ENCODE measurements at regions not wholly inside any gene's neighbourhood (a gene's known extent, or its start where the extent isn't known, plus 50 kb on each side); places are given as distances from the start of the nearest gene placed in this dataset.

- intact Hi-C loops (cut with DNase I; ENCODE audit: low total_unique reads) = no loop called here
- Histone ChIP-seq H3K27me3 (replicated peaks in 1 of 7) (no peaks in the 10 kb centered on the region), H3K4me3 (no peak overlapping the region), H3K4me1 (no peaks in the 10 kb centered on the region), H3K36me3 (no peaks in the 10 kb centered on the region), H3K27ac (no peak overlapping the region), H3K9me3 (peaks cover 0 to 41% (median 24%) of the 10 kb centered on the region in 8 donors)
- DNase-seq = no peak
- 73 to 87% (median 79%) methylated on average over 5 of the region's 5 CpGs for WGBS, 5 donors
- TF ChIP-seq POLR2A (IDR thresholded peaks at IDR 0.05) (no peak), POLR2AphosphoS5 (IDR thresholded peaks at IDR 0.05) (no peak)
- TF ChIP-seq, protein P1, sequence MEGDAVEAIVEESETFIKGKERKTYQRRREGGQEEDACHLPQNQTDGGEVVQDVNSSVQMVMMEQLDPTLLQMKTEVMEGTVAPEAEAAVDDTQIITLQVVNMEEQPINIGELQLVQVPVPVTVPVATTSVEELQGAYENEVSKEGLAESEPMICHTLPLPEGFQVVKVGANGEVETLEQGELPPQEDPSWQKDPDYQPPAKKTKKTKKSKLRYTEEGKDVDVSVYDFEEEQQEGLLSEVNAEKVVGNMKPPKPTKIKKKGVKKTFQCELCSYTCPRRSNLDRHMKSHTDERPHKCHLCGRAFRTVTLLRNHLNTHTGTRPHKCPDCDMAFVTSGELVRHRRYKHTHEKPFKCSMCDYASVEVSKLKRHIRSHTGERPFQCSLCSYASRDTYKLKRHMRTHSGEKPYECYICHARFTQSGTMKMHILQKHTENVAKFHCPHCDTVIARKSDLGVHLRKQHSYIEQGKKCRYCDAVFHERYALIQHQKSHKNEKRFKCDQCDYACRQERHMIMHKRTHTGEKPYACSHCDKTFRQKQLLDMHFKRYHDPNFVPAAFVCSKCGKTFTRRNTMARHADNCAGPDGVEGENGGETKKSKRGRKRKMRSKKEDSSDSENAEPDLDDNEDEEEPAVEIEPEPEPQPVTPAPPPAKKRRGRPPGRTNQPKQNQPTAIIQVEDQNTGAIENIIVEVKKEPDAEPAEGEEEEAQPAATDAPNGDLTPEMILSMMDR (IDR thresholded peaks at IDR 0.05 in 8 of 11, conservative IDR thresholded peaks at IDR 0.05 in 3 of 11) = no peak
Measured at GRCh38 chr12:72872238-72872887, 600.2 kb downstream of the TRHDE start.

GRCh38 chr12:72872996-72873395 is 600.8 kb downstream of the TRHDE start:
- Histone ChIP-seq H3K27me3 (replicated peaks in 1 of 7) (no peaks in the 10 kb centered on the region), H3K36me3 (no peaks in the 10 kb centered on the region), H3K9me3 (peaks cover 0 to 47% (median 26%) of the 10 kb centered on the region in 8 donors), H3K4me3 (no peak overlapping the region), H3K27ac (no peak overlapping the region), H3K4me1 (no peaks in the 10 kb centered on the region)
- TF ChIP-seq, protein P1 (IDR thresholded peaks at IDR 0.05 in 8 of 11, conservative IDR thresholded peaks at IDR 0.05 in 3 of 11) = no peak
- TF ChIP-seq POLR2A (IDR thresholded peaks at IDR 0.05) (no peak), POLR2AphosphoS5 (IDR thresholded peaks at IDR 0.05) (no peak)
- WGBS, 5 donors = 82 to 96% (median 86%) methylated on average over 7 of the region's 7 CpGs
- DNase-seq = no peak
- intact Hi-C loops (cut with DNase I; ENCODE audit: low total_unique reads) = no loop called here

GRCh38 chr12:72876092-72876491 is 603.9 kb downstream of the TRHDE start:
- Histone ChIP-seq H3K4me1 (no peaks in the 10 kb centered on the region), H3K36me3 (no peaks in the 10 kb centered on the region), H3K9me3 (peaks cover 0 to 53% (median 27%) of the 10 kb centered on the region in 8 donors), H3K27me3 (replicated peaks in 1 of 7) (no peaks in the 10 kb centered on the region), H3K27ac (no peak overlapping the region), H3K4me3 (no peak overlapping the region)
- no peak for DNase-seq
- intact Hi-C loops (cut with DNase I; ENCODE audit: low total_unique reads) = no loop called here
- no peak for TF ChIP-seq POLR2AphosphoS5 (IDR thresholded peaks at IDR 0.05)
- no peak for TF ChIP-seq POLR2A (IDR thresholded peaks at IDR 0.05)
- TF ChIP-seq, protein P1 (IDR thresholded peaks at IDR 0.05 in 8 of 11, conservative IDR thresholded peaks at IDR 0.05 in 3 of 11) = no peak

GRCh38 chr12:72888693-72889092 is 616.5 kb downstream of the TRHDE start:
- intact Hi-C loops (cut with DNase I; ENCODE audit: low total_unique reads) = no loop called here
- Histone ChIP-seq H3K4me1 (no peaks in the 10 kb centered on the region), H3K9me3 (no peaks in the 10 kb centered on the region), H3K4me3 (no peak overlapping the region), H3K36me3 (no peaks in the 10 kb centered on the region), H3K27me3 (replicated peaks in 1 of 7) (no peaks in the 10 kb centered on the region), H3K27ac (no peak overlapping the region)
- DNase-seq = no peak
- TF ChIP-seq, protein P1 (IDR thresholded peaks at IDR 0.05 in 8 of 11, conservative IDR thresholded peaks at IDR 0.05 in 3 of 11) = no peak
- WGBS, 5 donors = 6 to 50% (median 16%) methylated on average over 1 of the region's 1 CpG

Data from spleen (tissue), 11 donors.